NCI-H1092 treated with DMSO at 0.1 percent for 48 hours (cell line): ENCODE measurements at regions not wholly inside any gene's neighbourhood (a gene's known extent, or its start where the extent isn't known, plus 50 kb on each side); places are given as distances from the start of the nearest gene placed in this dataset.
"Not testable (repeated sequence)": the region's sequence is repeated elsewhere in the genome, so short reads cannot be mapped to it uniquely, and the experiment has no call there.

Experiments
- DNase-seq: peaks from one replicate; lab custom pipeline; 2025; lab: John Stamatoyannopoulos, UW

GRCh38 chr6:150739711-150740349, 125.7 kb upstream of the MTHFD1L start:
- no peak for DNase-seq

- no peak for DNase-seq
Measured at GRCh38 chr6:150740453-150740852, 125.0 kb upstream of the MTHFD1L start.

GRCh38 chr6:150741633-150742200, 123.8 kb upstream of the MTHFD1L start:
- no peak for DNase-seq

GRCh38 chr6:150744522-150745260, 120.8 kb upstream of the MTHFD1L start:
- no peak for DNase-seq

GRCh38 chr6:150745896-150746295, 119.6 kb upstream of the MTHFD1L start:
- peak; percentile 51 for DNase-seq

- no peak for DNase-seq
Measured at GRCh38 chr6:150747155-150747554, 118.3 kb upstream of the MTHFD1L start.

- no peak for DNase-seq
Measured at GRCh38 chr6:150749091-150749670, 116.3 kb upstream of the MTHFD1L start.

GRCh38 chr6:150751296-150751695, 114.2 kb upstream of the MTHFD1L start:
- DNase-seq: no peak

- no peak for DNase-seq
Measured at GRCh38 chr6:150752409-150752808, 113.1 kb upstream of the MTHFD1L start.

GRCh38 chr6:150753371-150754064, 112.0 kb upstream of the MTHFD1L start:
- DNase-seq: peak; percentile 52

- peak; percentile 36 for DNase-seq
Measured at GRCh38 chr6:150755042-150755441, 110.5 kb upstream of the MTHFD1L start.

- no peak for DNase-seq
Measured at GRCh38 chr6:150755524-150755923, 110.0 kb upstream of the MTHFD1L start.

- DNase-seq: no peak
Measured at GRCh38 chr6:150756173-150756572, 109.3 kb upstream of the MTHFD1L start.

GRCh38 chr6:150757807-150758206, 107.7 kb upstream of the MTHFD1L start:
- not testable (repeated sequence) for DNase-seq

- no peak for DNase-seq
Measured at GRCh38 chr6:150759483-150759882, 106.0 kb upstream of the MTHFD1L start.

GRCh38 chr6:150761771-150762170, 103.7 kb upstream of the MTHFD1L start:
- no peak for DNase-seq

GRCh38 chr6:150764334-150765066, 101.0 kb upstream of the MTHFD1L start:
- peak; percentile 16 for DNase-seq

- no peak for DNase-seq
Measured at GRCh38 chr6:150765067-150765764, 100.3 kb upstream of the MTHFD1L start.

- DNase-seq: peak; percentile 17
Measured at GRCh38 chr6:150766201-150766997, 99.1 kb upstream of the MTHFD1L start.

GRCh38 chr6:150767161-150767560, 98.3 kb upstream of the MTHFD1L start:
- DNase-seq: no peak
